CD4-positive, alpha-beta T cell (primary cell): ENCODE measurements at regions not wholly inside any gene's neighbourhood (a gene's known extent, or its start where the extent isn't known, plus 50 kb on each side); places are given as distances from the start of the nearest gene placed in this dataset.

Source experiments
- ATAC-seq: fragments of 200-7000 bp; cut with Tn5 transposase; one replicate; pipeline ENCODE4 v1.10.0; 2022; ENCODE audit warnings: mild to moderate bottlenecking; ENCODE audit not compliant: poor library complexity
- CTCF ChIA-PET: fragments of 350-600 bp; sonication (Branson Sonifier 250); formaldehyde crosslinking; loops from one replicate; lab custom pipeline; 2021; ENCODE audit warnings: antibody characterized with exemption, inconsistent platforms; lab: Charles Lee
- POLR2A ChIA-PET: fragments of 350-600 bp; sonication (Branson Sonifier 250); formaldehyde crosslinking; loops from one replicate; lab custom pipeline; 2021; ENCODE audit warnings: antibody characterized with exemption, inconsistent platforms; lab: Charles Lee
- DNase-seq, 14 experiments: peaks; one replicate each; pipeline ENCODE4 v3.0.0-alpha.2; 2013 to 2020; ENCODE audit warnings: mixed read lengths in 2 of 14
- H3K27ac ChIP-seq, 2 donors: one replicate each; pipeline versions ENCODE4 v1.5.1 to v1.7.0; 2013; ENCODE audit warnings: low read length in 2 of 2, low read depth in 1 of 2, mild to moderate bottlenecking in 1 of 2
- H3K27me3 ChIP-seq, 2 experiments: 1 replicate in 1 of 2; 2 replicates in 1 of 2; pipeline versions ENCODE4 v1.6.1 to v1.7.0; 2013; ENCODE audit warnings: low read length in 2 of 2, control low read depth in 1 of 2, mild to moderate bottlenecking in 1 of 2, moderate library complexity in 1 of 2; ENCODE audit not compliant: insufficient read depth in 2 of 2, control insufficient read depth in 1 of 2
- H3K36me3 ChIP-seq: one replicate; pipeline ENCODE4 v1.6.1; 2013; ENCODE audit warnings: low read length, control low read depth; ENCODE audit not compliant: insufficient read depth
- H3K4me1 ChIP-seq: one replicate; pipeline ENCODE4 v1.6.1; 2013; ENCODE audit warnings: low read length, control low read depth; ENCODE audit not compliant: insufficient read depth
- H3K4me3 ChIP-seq: one replicate; pipeline ENCODE4 v1.5.1; 2013; ENCODE audit warnings: mild to moderate bottlenecking, low read length, moderate library complexity
- H3K9me3 ChIP-seq, 2 experiments: 1 replicate in 1 of 2; 2 replicates in 1 of 2; pipeline versions ENCODE4 v1.6.1 to v1.7.0; 2013; ENCODE audit warnings: low read length in 2 of 2, mild to moderate bottlenecking in 2 of 2, control low read depth in 1 of 2, moderate library complexity in 1 of 2; ENCODE audit not compliant: control insufficient read depth in 1 of 2, insufficient read depth in 1 of 2
- H3K27ac Mint-ChIP-seq: one replicate; pipeline ENCODE4 v1.8.0; 2020; ENCODE audit warnings: mixed read lengths
- H3K27me3 Mint-ChIP-seq: one replicate; pipeline ENCODE4 v1.8.0; 2021; ENCODE audit warnings: mixed read lengths
- H3K36me3 Mint-ChIP-seq: one replicate; pipeline ENCODE4 v1.8.0; 2021; ENCODE audit warnings: low read depth, mixed read lengths
- H3K4me1 Mint-ChIP-seq: one replicate; pipeline ENCODE4 v1.8.0; 2021; ENCODE audit warnings: low read depth, mixed read lengths
- H3K4me3 Mint-ChIP-seq: one replicate; pipeline ENCODE4 v1.8.0; 2020; ENCODE audit warnings: mild to moderate bottlenecking, mixed read lengths
- H3K9me3 Mint-ChIP-seq: one replicate; pipeline ENCODE4 v1.8.0; 2020; ENCODE audit warnings: mixed read lengths
- CTCF ChIP-seq: fragments of 200-600 bp; IDR thresholded peaks from one replicate; pipeline ENCODE4 v1.8.0; 2022; ENCODE audit warnings: antibody characterized with exemption, mild to moderate bottlenecking
- intact Hi-C, 2 experiments: fragments of 100-400 bp; cut with DNase I in 1 of 2; cut with micrococcal nuclease in 1 of 2; formaldehyde crosslinking; loops; one replicate each; pipeline versions ENCODE4 v1.15.1 to v1.9.0; 2023 to 2025; cut with DNase I, micrococcal nuclease

GRCh38 chr2:120994301-120994995 is 258.8 kb downstream of the GLI2 start:
- Mint-ChIP-seq H3K9me3 (no peaks in the 10 kb centered on the region), H3K27ac (no peak overlapping the region), H3K27me3 (no peaks in the 10 kb centered on the region), H3K4me3 (no peak overlapping the region), H3K4me1 (no peaks in the 10 kb centered on the region), H3K36me3 (no peaks in the 10 kb centered on the region)
- Histone ChIP-seq H3K27me3 (peaks cover 0 to 4% of the 10 kb centered on the region in 2 experiments), H3K9me3 (peaks cover 0 to 17% of the 10 kb centered on the region in 2 experiments), H3K27ac (no peak overlapping the region), H3K36me3 (no peaks in the 10 kb centered on the region), H3K4me1 (no peaks in the 10 kb centered on the region), H3K4me3 (no peak overlapping the region)
- DNase-seq (no peak), ATAC-seq (no peak)
- CTCF ChIA-PET: no interaction called here
- POLR2A ChIA-PET: no interaction called here
- TF ChIP-seq CTCF: no peak
- intact Hi-C loops: no loop called here

GRCh38 chr2:120995152-120995551 is 259.5 kb downstream of the GLI2 start:
- Mint-ChIP-seq H3K27ac (no peak overlapping the region), H3K27me3 (no peaks in the 10 kb centered on the region), H3K4me1 (no peaks in the 10 kb centered on the region), H3K9me3 (no peaks in the 10 kb centered on the region), H3K4me3 (no peak overlapping the region), H3K36me3 (no peaks in the 10 kb centered on the region)
- no peak for TF ChIP-seq CTCF
- Histone ChIP-seq H3K27me3 (peaks cover 0 to 4% of the 10 kb centered on the region in 2 experiments), H3K36me3 (no peaks in the 10 kb centered on the region), H3K9me3 (peaks cover 0 to 10% of the 10 kb centered on the region in 2 experiments), H3K4me1 (no peaks in the 10 kb centered on the region), H3K27ac (no peak overlapping the region), H3K4me3 (no peak overlapping the region)
- ATAC-seq: no peak
- intact Hi-C loops: no loop called here
- DNase-seq: no peak
- CTCF ChIA-PET: no interaction called here
- POLR2A ChIA-PET: no interaction called here

GRCh38 chr2:120995656-120996190 is 260.1 kb downstream of the GLI2 start:
- Histone ChIP-seq H3K9me3 (peaks cover 0 to 4% of the 10 kb centered on the region in 2 experiments), H3K36me3 (no peaks in the 10 kb centered on the region), H3K27me3 (peaks cover 0 to 4% of the 10 kb centered on the region in 2 experiments), H3K4me3 (no peak overlapping the region), H3K4me1 (no peaks in the 10 kb centered on the region), H3K27ac (no peak overlapping the region)
- no peaks in the 10 kb centered on the region for H3K36me3 Mint-ChIP-seq
- POLR2A ChIA-PET: interaction anchor here (0.6 kb wide), 1 partner anchor 174 kb away, joined by 3 read pairs; no protein-coding TSS in a partner anchor
- intact Hi-C loops: no loop called here
- H3K27me3 Mint-ChIP-seq: no peaks in the 10 kb centered on the region
- H3K4me1 Mint-ChIP-seq: no peaks in the 10 kb centered on the region
- no peak for TF ChIP-seq CTCF
- no peak overlapping the region for H3K27ac Mint-ChIP-seq
- ATAC-seq (no peak), DNase-seq (no peak)
- no peaks in the 10 kb centered on the region for H3K9me3 Mint-ChIP-seq
- no peak overlapping the region for H3K4me3 Mint-ChIP-seq
- CTCF ChIA-PET: no interaction called here
